ENCODE measurements at regions not wholly inside any gene's neighbourhood (a gene's known extent, or its start where the extent isn't known, plus 50 kb on each side); places are given as distances from the start of the nearest gene placed in this dataset.

GRCh38 chr1:11342621-11343032, 69.6 kb downstream of the UBIAD1 start:
- CTCF ChIA-PET, result no interaction called here
- H3K4me3 Mint-ChIP-seq (ENCODE audit: low read depth, unreplicated experiment), result no peak overlapping the region
- intact Hi-C loops (cut with micrococcal nuclease; ENCODE audit: unreplicated experiment), result loop anchor here (5.0 kb wide), 1 partner anchor 300 kb away; no protein-coding TSS in a partner anchor

GRCh38 chr1:11345971-11346715, 73.1 kb downstream of the UBIAD1 start:
- H3K36me3 Mint-ChIP-seq (ENCODE audit: insufficient read depth, unreplicated experiment), result no peaks in the 10 kb centered on the region
- H3K9me3 Mint-ChIP-seq (ENCODE audit: low read depth, unreplicated experiment), result peaks cover 2% of the 10 kb centered on the region
- intact Hi-C loops (cut with micrococcal nuclease; ENCODE audit: unreplicated experiment), result no loop called here
- peaks cover 66% of the 10 kb centered on the region for H3K27me3 Mint-ChIP-seq (ENCODE audit: unreplicated experiment)
- TF ChIP-seq CTCF (IDR thresholded peaks at IDR 0.05; ENCODE audit: unreplicated experiment), result no peak
- H3K4me3 Mint-ChIP-seq (ENCODE audit: low read depth, unreplicated experiment), result no peak overlapping the region
- CTCF ChIA-PET, result no interaction called here
- no peaks in the 10 kb centered on the region for H3K4me1 Mint-ChIP-seq (ENCODE audit: low read depth, unreplicated experiment)
- DNase-seq, result no peak
- no peak overlapping the region for H3K27ac Mint-ChIP-seq (ENCODE audit: unreplicated experiment)
- no TSS peak for BruUV-seq (replicated peaks)

More at GRCh38 chr1:11342621-11343032, 69.6 kb downstream of the UBIAD1 start:
- no TSS peak for BruUV-seq (replicated peaks)
- no peak for DNase-seq
- H3K27ac Mint-ChIP-seq (ENCODE audit: unreplicated experiment), result no peak overlapping the region
- no peaks in the 10 kb centered on the region for H3K36me3 Mint-ChIP-seq (ENCODE audit: insufficient read depth, unreplicated experiment)
- H3K9me3 Mint-ChIP-seq (ENCODE audit: low read depth, unreplicated experiment), result no peaks in the 10 kb centered on the region
- H3K4me1 Mint-ChIP-seq (ENCODE audit: low read depth, unreplicated experiment), result no peaks in the 10 kb centered on the region
- no peak for TF ChIP-seq CTCF (IDR thresholded peaks at IDR 0.05; ENCODE audit: unreplicated experiment)
- peaks cover 100% of the 10 kb centered on the region for H3K27me3 Mint-ChIP-seq (ENCODE audit: unreplicated experiment)

- no TSS peak for BruUV-seq (replicated peaks)
- Mint-ChIP-seq H3K9me3 (ENCODE audit: low read depth, unreplicated experiment) (peaks cover 2% of the 10 kb centered on the region), H3K27ac (ENCODE audit: unreplicated experiment) (no peak overlapping the region), H3K4me3 (ENCODE audit: low read depth, unreplicated experiment) (no peak overlapping the region), H3K27me3 (ENCODE audit: unreplicated experiment) (peaks cover 38% of the 10 kb centered on the region), H3K4me1 (ENCODE audit: low read depth, unreplicated experiment) (no peaks in the 10 kb centered on the region), H3K36me3 (ENCODE audit: insufficient read depth, unreplicated experiment) (no peaks in the 10 kb centered on the region)
- intact Hi-C loops (cut with micrococcal nuclease; ENCODE audit: unreplicated experiment), result no loop called here
- no peak for TF ChIP-seq CTCF (IDR thresholded peaks at IDR 0.05; ENCODE audit: unreplicated experiment)
- CTCF ChIA-PET, result no interaction called here
- no peak for DNase-seq
Measured at GRCh38 chr1:11350265-11350664, 77.3 kb downstream of the UBIAD1 start.

GRCh38 chr1:11352058-11352715, 79.2 kb downstream of the UBIAD1 start:
- no peak for TF ChIP-seq CTCF (IDR thresholded peaks at IDR 0.05; ENCODE audit: unreplicated experiment)
- intact Hi-C loops (cut with micrococcal nuclease; ENCODE audit: unreplicated experiment), result no loop called here
- peaks cover 38% of the 10 kb centered on the region for H3K27me3 Mint-ChIP-seq (ENCODE audit: unreplicated experiment)
- no TSS peak for BruUV-seq (replicated peaks)
- no peaks in the 10 kb centered on the region for H3K36me3 Mint-ChIP-seq (ENCODE audit: insufficient read depth, unreplicated experiment)
- peaks cover 2% of the 10 kb centered on the region for H3K9me3 Mint-ChIP-seq (ENCODE audit: low read depth, unreplicated experiment)
- DNase-seq, result no peak
- no peaks in the 10 kb centered on the region for H3K4me1 Mint-ChIP-seq (ENCODE audit: low read depth, unreplicated experiment)
- H3K27ac Mint-ChIP-seq (ENCODE audit: unreplicated experiment), result no peak overlapping the region
- CTCF ChIA-PET, result no interaction called here
- H3K4me3 Mint-ChIP-seq (ENCODE audit: low read depth, unreplicated experiment), result no peak overlapping the region
